ENCODE measurements at regions not wholly inside any gene's neighbourhood (a gene's known extent, or its start where the extent isn't known, plus 50 kb on each side); places are given as distances from the start of the nearest gene placed in this dataset.

DNA sequence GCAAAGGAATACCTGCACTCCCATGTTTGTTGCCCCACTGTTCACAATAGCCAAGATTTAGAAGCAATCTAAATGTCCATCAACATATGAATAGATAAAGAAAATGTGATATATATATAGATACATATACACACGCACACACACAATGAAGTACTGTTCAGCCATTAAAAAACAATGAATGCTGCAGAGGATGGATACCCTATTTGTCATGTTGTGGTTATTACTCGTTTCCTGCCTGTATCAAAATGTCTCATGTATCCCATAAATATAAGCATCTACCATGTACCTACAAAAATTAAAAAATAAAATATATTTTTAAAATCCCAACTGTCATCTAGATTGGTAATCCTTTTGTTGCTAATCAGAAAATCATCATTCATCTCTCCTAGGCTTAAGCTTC is 634.8 kb upstream of the ADGRL2 start:
- TF ChIP-seq POLR2A (IDR thresholded peaks at IDR 0.05) = no peak
- TF ChIP-seq, protein P1, sequence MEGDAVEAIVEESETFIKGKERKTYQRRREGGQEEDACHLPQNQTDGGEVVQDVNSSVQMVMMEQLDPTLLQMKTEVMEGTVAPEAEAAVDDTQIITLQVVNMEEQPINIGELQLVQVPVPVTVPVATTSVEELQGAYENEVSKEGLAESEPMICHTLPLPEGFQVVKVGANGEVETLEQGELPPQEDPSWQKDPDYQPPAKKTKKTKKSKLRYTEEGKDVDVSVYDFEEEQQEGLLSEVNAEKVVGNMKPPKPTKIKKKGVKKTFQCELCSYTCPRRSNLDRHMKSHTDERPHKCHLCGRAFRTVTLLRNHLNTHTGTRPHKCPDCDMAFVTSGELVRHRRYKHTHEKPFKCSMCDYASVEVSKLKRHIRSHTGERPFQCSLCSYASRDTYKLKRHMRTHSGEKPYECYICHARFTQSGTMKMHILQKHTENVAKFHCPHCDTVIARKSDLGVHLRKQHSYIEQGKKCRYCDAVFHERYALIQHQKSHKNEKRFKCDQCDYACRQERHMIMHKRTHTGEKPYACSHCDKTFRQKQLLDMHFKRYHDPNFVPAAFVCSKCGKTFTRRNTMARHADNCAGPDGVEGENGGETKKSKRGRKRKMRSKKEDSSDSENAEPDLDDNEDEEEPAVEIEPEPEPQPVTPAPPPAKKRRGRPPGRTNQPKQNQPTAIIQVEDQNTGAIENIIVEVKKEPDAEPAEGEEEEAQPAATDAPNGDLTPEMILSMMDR (IDR thresholded peaks at IDR 0.05 in 8 of 11, conservative IDR thresholded peaks at IDR 0.05 in 3 of 11) = no peak
- TF ChIP-seq POLR2AphosphoS5 (IDR thresholded peaks at IDR 0.05) = no peak
- H3K9me3 ChIP-seq = peaks cover 0 to 29% (median 10%) of the 10 kb centered on the region in 8 donors
- no peaks in the 10 kb centered on the region for H3K36me3 ChIP-seq
- no peaks in the 10 kb centered on the region for H3K27me3 ChIP-seq (replicated peaks in 1 of 7)
- no peak overlapping the region for H3K4me3 ChIP-seq
- no peaks in the 10 kb centered on the region for H3K4me1 ChIP-seq
- H3K27ac ChIP-seq = no peak overlapping the region
- 78 to 90% (median 84%) methylated on average over 2 of the region's 2 CpGs for WGBS, 5 donors
- DNase-seq = no peak
- intact Hi-C loops (cut with DNase I; ENCODE audit: low total_unique reads) = no loop called here

DNA sequence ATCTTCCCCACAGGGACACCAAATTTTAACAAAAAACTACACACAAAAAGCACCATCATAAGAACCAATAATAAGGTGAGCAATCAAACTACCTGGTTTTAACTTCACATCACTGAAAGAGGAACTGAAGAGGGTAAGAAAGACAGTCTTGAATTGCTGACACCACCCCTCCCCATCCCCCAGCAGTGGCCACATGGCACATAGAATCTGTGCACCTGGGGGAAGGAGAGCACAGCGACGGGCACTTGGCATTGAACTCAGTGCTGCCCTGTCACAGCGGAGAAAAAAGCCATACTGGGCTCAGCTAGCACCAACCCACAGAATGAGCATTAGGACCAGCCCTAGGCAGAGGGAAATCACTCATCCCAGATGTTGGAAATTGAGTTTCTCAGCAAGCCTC is 640.0 kb upstream of the ADGRL2 start:
- Histone ChIP-seq H3K27me3 (replicated peaks in 1 of 7) (no peaks in the 10 kb centered on the region), H3K9me3 (peaks cover 0 to 14% (median 4%) of the 10 kb centered on the region in 8 donors), H3K4me3 (no peak overlapping the region), H3K4me1 (no peaks in the 10 kb centered on the region), H3K36me3 (no peaks in the 10 kb centered on the region), H3K27ac (no peak overlapping the region)
- TF ChIP-seq POLR2AphosphoS5 (IDR thresholded peaks at IDR 0.05) (no peak), POLR2A (IDR thresholded peaks at IDR 0.05) (no peak)
- TF ChIP-seq, protein P1 (IDR thresholded peaks at IDR 0.05 in 8 of 11, conservative IDR thresholded peaks at IDR 0.05 in 3 of 11) = no peak
- intact Hi-C loops (cut with DNase I; ENCODE audit: low total_unique reads) = no loop called here
- whole genome bisulfite sequencing, 5 donors = 85 to 100% (median 94%) methylated on average over 3 of the region's 3 CpGs
- no peak for DNase-seq

DNA sequence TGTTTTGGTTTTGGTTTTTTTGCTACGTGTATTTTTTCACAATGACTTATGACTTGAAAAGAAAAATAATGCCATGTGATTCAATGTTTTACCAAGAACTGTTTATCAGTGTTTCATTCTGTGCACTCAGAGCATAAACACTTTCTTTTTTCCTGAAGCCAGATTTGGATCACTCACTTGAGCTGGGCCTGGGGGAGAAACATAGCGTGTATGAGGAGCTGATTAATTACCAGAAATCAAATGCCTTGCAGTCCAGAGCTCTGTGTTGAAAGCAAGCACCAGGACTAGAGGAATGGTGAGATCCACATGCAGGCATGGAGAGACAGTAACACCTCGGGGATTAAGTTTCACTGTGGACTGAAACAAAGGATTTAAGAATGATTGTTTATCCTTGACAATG is 642.1 kb upstream of the ADGRL2 start:
- Histone ChIP-seq H3K27me3 (replicated peaks in 1 of 7) (no peaks in the 10 kb centered on the region), H3K9me3 (peaks cover 0 to 8% (median 0%) of the 10 kb centered on the region in 8 donors), H3K4me1 (no peaks in the 10 kb centered on the region), H3K27ac (no peak overlapping the region), H3K36me3 (no peaks in the 10 kb centered on the region), H3K4me3 (no peak overlapping the region)
- TF ChIP-seq POLR2AphosphoS5 (IDR thresholded peaks at IDR 0.05) = no peak
- TF ChIP-seq POLR2A (IDR thresholded peaks at IDR 0.05) = no peak
- TF ChIP-seq, protein P1 (IDR thresholded peaks at IDR 0.05 in 8 of 11, conservative IDR thresholded peaks at IDR 0.05 in 3 of 11) = no peak
- intact Hi-C loops (cut with DNase I; ENCODE audit: low total_unique reads) = no loop called here
- WGBS, 5 donors = 54 to 70% (median 69%) methylated on average over 3 of the region's 3 CpGs
- no peak for DNase-seq

DNA sequence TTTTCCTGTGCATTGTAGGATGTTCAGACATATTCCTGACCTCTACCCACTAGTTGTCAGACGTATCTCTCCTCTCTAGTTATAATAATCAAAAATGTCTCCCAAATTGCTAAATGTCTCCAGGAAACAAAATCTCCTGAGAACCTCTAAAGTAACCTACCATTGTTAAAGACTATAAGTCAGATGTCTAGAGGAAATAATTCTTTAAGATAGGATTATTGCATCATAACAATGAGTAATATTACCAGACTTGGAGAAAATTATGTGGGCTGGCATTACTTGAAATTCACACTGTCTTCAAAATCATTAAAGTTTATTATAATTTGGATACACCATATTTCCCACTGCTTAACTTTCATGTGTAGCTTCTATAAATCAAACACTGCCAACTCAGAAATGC is 643.0 kb upstream of the ADGRL2 start:
- DNase-seq = no peak
- peaks cover 0 to 8% (median 0%) of the 10 kb centered on the region in 8 donors for H3K9me3 ChIP-seq
- intact Hi-C loops (cut with DNase I; ENCODE audit: low total_unique reads) = no loop called here
- no peaks in the 10 kb centered on the region for H3K27me3 ChIP-seq (replicated peaks in 1 of 7)
- TF ChIP-seq, protein P1 (IDR thresholded peaks at IDR 0.05 in 8 of 11, conservative IDR thresholded peaks at IDR 0.05 in 3 of 11) = no peak
- TF ChIP-seq POLR2A (IDR thresholded peaks at IDR 0.05) = no peak
- TF ChIP-seq POLR2AphosphoS5 (IDR thresholded peaks at IDR 0.05) = no peak
- WGBS, 5 donors = 60 to 86% (median 68%) methylated on average over 1 of the region's 1 CpG
- H3K27ac ChIP-seq = no peak overlapping the region
- H3K4me3 ChIP-seq = no peak overlapping the region
- H3K36me3 ChIP-seq = no peaks in the 10 kb centered on the region
- H3K4me1 ChIP-seq = no peaks in the 10 kb centered on the region
